ENCODE measurements at regions not wholly inside any gene's neighbourhood (a gene's known extent, or its start where the extent isn't known, plus 50 kb on each side); places are given as distances from the start of the nearest gene placed in this dataset.

DNA sequence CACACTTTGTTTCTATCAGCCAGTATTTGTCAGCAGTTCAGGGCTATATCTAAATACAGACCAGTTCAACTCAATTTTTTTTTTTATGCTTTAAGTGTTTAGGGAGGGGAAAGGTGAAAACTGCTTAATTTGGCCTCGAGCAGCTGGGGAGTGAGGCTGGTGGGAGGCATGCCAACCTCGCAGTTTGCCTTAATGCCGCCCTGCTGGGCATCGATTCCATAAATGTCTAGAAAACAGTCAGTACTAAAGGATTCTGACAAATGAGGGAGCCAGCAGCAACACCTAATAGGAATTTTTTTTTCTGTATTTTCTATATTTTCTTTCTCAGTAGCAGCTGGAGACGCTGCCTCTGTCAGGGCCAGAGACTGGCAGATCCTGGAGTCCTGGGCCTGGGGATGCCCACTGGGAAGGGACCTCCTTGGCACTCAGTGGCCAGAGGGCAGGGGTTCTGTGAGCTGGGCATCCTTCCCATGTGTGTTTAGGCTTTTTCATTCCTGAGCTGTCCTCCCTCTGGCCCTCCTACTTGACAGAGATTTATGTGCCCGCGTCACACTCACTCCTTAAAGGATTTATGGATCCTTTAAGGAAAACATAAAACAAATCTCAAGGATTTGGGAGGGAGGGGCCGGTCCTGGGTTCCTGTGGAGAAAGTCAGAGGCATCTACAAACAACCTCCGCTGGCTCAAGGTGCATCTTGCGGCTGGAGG, 117.8 kb downstream of the WNT5A start:
- H3K9me3 ChIP-seq (ENCODE audit: low read length): no peaks in the 10 kb centered on the region
- no peaks in the 10 kb centered on the region for H4K20me1 ChIP-seq (ENCODE audit: insufficient read depth, low read length)
- no peaks in the 10 kb centered on the region for H3K79me2 ChIP-seq (ENCODE audit: insufficient read depth, low read length)
- H3K4me2 ChIP-seq (ENCODE audit: low read length): no peak overlapping the region
- no peak overlapping the region for H3K27ac ChIP-seq (ENCODE audit: low read depth, low read length, poor library complexity, severe bottlenecking)
- no peaks in the 10 kb centered on the region for H3K36me3 ChIP-seq (ENCODE audit: insufficient read depth, low read length)
- TF ChIP-seq, protein P1, sequence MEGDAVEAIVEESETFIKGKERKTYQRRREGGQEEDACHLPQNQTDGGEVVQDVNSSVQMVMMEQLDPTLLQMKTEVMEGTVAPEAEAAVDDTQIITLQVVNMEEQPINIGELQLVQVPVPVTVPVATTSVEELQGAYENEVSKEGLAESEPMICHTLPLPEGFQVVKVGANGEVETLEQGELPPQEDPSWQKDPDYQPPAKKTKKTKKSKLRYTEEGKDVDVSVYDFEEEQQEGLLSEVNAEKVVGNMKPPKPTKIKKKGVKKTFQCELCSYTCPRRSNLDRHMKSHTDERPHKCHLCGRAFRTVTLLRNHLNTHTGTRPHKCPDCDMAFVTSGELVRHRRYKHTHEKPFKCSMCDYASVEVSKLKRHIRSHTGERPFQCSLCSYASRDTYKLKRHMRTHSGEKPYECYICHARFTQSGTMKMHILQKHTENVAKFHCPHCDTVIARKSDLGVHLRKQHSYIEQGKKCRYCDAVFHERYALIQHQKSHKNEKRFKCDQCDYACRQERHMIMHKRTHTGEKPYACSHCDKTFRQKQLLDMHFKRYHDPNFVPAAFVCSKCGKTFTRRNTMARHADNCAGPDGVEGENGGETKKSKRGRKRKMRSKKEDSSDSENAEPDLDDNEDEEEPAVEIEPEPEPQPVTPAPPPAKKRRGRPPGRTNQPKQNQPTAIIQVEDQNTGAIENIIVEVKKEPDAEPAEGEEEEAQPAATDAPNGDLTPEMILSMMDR (IDR thresholded peaks at IDR 0.05; ENCODE audit: low read length): no peak
- H2AFZ ChIP-seq (ENCODE audit: low read length): no peak overlapping the region
- no peaks in the 10 kb centered on the region for H3F3A ChIP-seq (ENCODE audit: insufficient read depth, low read length)
- H3K27me3 ChIP-seq (ENCODE audit: insufficient read depth, low read length): no peaks in the 10 kb centered on the region
- H3K4me3 ChIP-seq (ENCODE audit: low read depth, low read length, poor library complexity, severe bottlenecking): no peak overlapping the region
- H3K4me1 ChIP-seq (ENCODE audit: insufficient read depth, low read length, severe bottlenecking): no peaks in the 10 kb centered on the region
- no peak overlapping the region for H3K9ac ChIP-seq (ENCODE audit: low read length)
- no peaks in the 10 kb centered on the region for H3K9me2 ChIP-seq (ENCODE audit: low read depth, low read length)

DNA sequence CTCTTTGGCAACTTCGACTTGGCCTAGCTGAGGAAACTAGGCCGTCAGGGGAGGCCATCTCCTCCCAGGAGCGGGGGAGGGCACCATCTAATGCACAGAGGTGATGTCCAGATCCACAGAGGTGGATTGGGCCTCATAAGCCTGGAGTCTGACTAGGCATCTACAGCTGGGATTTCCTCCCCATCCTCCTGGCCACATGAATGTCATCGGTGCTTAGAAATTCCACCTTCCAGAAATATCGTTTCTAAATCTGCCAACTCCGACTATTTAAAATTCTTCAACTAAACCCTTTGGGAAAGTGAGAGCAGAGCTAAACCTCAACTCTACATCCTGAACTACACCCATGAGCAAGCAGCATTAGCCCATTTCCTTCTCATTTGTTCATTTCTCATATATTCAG, 118.7 kb downstream of the WNT5A start:
- Histone ChIP-seq H3K9me3 (ENCODE audit: low read length) (no peaks in the 10 kb centered on the region), H3K4me3 (ENCODE audit: low read depth, low read length, poor library complexity, severe bottlenecking) (no peak overlapping the region), H3K4me1 (ENCODE audit: insufficient read depth, low read length, severe bottlenecking) (no peaks in the 10 kb centered on the region), H2AFZ (ENCODE audit: low read length) (no peak overlapping the region), H3K27me3 (ENCODE audit: insufficient read depth, low read length) (no peaks in the 10 kb centered on the region), H3K36me3 (ENCODE audit: insufficient read depth, low read length) (no peaks in the 10 kb centered on the region), H3K4me2 (ENCODE audit: low read length) (no peak overlapping the region), H3K79me2 (ENCODE audit: insufficient read depth, low read length) (no peaks in the 10 kb centered on the region), H3K27ac (ENCODE audit: low read depth, low read length, poor library complexity, severe bottlenecking) (no peak overlapping the region), H3K9ac (ENCODE audit: low read length) (no peak overlapping the region), H4K20me1 (ENCODE audit: insufficient read depth, low read length) (no peaks in the 10 kb centered on the region), H3K9me2 (ENCODE audit: low read depth, low read length) (no peaks in the 10 kb centered on the region), H3F3A (ENCODE audit: insufficient read depth, low read length) (no peaks in the 10 kb centered on the region)
- TF ChIP-seq EZH2 (IDR thresholded peaks at IDR 0.05; ENCODE audit: borderline replicate concordance, low read length): no peak
- TF ChIP-seq, protein P1 (IDR thresholded peaks at IDR 0.05; ENCODE audit: low read length): no peak

DNA sequence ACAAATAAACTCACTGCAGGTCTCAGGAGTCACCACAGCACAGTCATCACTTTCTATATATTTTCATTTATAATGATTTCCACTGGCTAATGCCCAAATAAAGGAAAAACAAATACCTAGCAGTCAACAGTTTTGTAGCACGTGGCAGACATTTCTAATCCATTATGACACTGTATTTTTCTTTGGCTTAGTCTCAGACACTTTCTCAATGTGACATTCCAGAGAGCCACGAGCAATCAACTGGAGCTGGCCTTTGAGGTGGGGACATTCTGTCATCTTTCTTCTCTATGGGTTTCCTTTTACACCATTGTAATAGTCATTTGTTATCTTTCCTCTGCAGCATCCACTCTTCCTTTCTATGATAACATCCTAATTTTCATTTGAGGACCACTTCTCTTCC, 119.7 kb downstream of the WNT5A start:
- H3K4me2 ChIP-seq (ENCODE audit: low read length): no peak overlapping the region

More for the DNA sequence above, 119.7 kb downstream of the WNT5A start:
- no peaks in the 10 kb centered on the region for H4K20me1 ChIP-seq (ENCODE audit: insufficient read depth, low read length)
- H3K9me3 ChIP-seq (ENCODE audit: low read length): no peaks in the 10 kb centered on the region
- H3F3A ChIP-seq (ENCODE audit: insufficient read depth, low read length): no peaks in the 10 kb centered on the region
- TF ChIP-seq EZH2 (IDR thresholded peaks at IDR 0.05; ENCODE audit: borderline replicate concordance, low read length): no peak
- TF ChIP-seq, protein P1 (IDR thresholded peaks at IDR 0.05; ENCODE audit: low read length): no peak
- H3K9me2 ChIP-seq (ENCODE audit: low read depth, low read length): no peaks in the 10 kb centered on the region
- no peak overlapping the region for H2AFZ ChIP-seq (ENCODE audit: low read length)
- no peaks in the 10 kb centered on the region for H3K36me3 ChIP-seq (ENCODE audit: insufficient read depth, low read length)
- no peak overlapping the region for H3K27ac ChIP-seq (ENCODE audit: low read depth, low read length, poor library complexity, severe bottlenecking)
- H3K9ac ChIP-seq (ENCODE audit: low read length): no peak overlapping the region
- no peaks in the 10 kb centered on the region for H3K4me1 ChIP-seq (ENCODE audit: insufficient read depth, low read length, severe bottlenecking)
- no peaks in the 10 kb centered on the region for H3K27me3 ChIP-seq (ENCODE audit: insufficient read depth, low read length)
- no peaks in the 10 kb centered on the region for H3K79me2 ChIP-seq (ENCODE audit: insufficient read depth, low read length)
- no peak overlapping the region for H3K4me3 ChIP-seq (ENCODE audit: low read depth, low read length, poor library complexity, severe bottlenecking)

Data from OCI-LY1 (cell line).